GM21619 (cell line): ENCODE measurements at regions not wholly inside any gene's neighbourhood (a gene's known extent, or its start where the extent isn't known, plus 50 kb on each side); places are given as distances from the start of the nearest gene placed in this dataset.

Experiments
- ATAC-seq: cut with Tn5 transposase; IDR thresholded peaks from one replicate; pipeline ENCODE4 v1.9.1; 2021; ENCODE audit not compliant: unreplicated experiment

GRCh38 chr3:102177075-102177755 lies 257.6 kb upstream of the ZPLD1 start:
- ATAC-seq = no peak

DNA sequence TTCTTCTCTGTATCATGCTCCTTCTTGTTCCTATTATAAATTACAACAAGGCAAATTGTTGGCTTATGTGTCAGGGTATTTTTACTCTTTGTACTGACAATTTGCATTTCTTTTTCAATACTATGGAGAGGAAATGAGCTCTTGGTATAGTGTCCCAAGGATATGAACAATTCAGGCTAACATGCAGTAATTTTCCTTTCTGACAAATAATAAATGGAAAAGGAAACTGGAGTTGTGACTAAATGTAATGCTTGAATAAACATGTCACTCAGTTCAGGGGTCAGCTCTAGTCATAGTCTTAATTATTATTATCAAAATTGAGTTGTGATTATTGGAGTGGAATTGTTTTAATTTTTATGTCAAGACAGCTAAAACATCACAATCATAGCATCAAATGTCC lies 256.0 kb upstream of the ZPLD1 start:
- no peak for ATAC-seq

DNA sequence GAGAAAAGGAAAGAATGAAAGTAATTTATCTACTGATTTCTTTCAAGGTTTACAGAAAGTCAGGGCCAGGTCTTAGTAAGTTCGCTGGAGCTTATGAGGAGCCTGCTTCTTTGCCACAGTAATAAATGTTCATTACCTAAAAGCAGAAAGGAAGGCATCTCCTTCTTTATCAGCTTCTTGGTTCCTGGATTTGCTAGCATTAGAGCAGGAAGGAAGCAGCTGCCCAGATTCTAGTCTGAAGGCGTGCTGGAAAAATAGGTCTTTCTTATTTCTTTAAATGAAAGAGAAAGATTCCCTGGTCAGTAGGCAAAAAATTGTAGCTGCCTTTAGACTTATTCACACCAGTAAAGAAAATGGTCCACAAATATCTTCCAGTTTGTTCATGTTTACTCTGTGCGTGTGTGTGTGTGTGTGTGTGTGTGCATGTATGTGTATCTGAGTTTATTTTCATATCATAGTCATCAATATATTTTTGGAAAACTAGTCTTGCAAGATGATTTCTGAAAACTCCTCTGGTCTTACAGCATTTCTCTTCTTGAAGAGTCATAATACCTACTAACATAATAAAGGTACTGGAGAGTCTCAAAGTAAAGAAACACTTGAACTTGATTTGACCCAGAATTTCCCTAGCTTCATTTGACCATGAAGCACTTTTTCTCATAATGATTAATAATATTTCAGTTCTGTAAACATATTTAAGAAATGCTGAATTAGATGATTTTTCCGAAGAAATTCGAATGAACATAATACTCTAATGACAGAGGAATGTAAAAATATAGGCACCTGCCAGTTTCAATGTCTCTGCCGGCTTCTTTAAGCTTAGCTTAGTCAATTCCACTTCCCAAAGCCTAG lies 255.3 kb upstream of the ZPLD1 start:
- no peak for ATAC-seq

DNA sequence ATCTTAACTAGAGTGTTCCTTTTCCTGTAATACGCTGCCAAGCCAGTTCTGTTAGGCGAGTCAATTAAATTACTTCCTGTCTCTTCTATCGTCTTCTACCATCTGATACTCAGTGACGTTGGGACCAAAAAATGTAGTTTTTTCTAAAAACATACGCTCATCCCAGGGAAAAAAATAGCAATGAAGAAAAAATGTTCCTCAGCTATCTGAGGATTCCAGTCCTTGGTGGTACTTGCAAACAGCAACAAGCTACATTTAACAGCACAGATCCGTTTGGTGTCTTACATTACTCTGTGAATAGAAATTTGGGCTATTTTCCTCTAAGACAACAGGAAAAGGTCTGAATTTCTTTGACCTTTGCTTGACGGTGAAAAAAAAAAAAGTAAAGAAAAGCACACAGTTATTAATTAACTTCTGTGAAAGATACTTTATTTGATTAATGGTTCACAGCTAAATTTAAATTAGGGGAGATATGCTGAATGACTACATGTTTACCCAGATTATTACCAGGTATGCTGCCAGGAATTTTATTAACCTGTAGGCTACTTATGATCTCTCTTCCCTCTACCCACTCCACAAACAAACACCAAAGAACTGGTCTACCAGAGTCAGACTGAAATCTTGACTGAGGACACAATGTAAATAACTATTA lies 254.4 kb upstream of the ZPLD1 start:
- ATAC-seq = no peak

GRCh38 chr3:102181175-102181920 lies 253.5 kb upstream of the ZPLD1 start:
- no peak for ATAC-seq

GRCh38 chr3:102182162-102182561 lies 252.7 kb upstream of the ZPLD1 start:
- ATAC-seq = no peak

DNA sequence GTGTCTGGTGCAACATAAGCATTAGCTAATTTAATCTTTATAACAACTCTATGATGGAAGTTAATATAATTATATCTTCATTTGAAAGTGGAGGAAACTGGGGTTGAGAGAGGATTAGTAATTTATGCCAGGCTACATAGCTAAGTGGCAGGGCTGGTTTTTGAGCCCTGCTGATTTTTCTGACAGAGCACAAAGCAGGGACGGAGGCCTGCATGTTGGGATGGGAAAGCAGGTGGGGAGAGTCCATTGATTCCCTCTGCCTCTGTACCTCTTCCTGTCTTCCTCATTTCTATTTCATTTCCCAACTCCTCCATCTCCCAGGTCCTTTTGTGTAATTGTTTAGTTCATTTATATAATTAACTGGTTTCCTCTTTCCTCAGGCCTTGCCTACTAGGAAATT lies 251.6 kb upstream of the ZPLD1 start:
- ATAC-seq = no peak

GRCh38 chr3:102183623-102184022 lies 251.2 kb upstream of the ZPLD1 start:
- no peak for ATAC-seq

- ATAC-seq = no peak
Observed at GRCh38 chr3:102189541-102189940, 245.3 kb upstream of the ZPLD1 start.

GRCh38 chr3:102189956-102190723 lies 244.7 kb upstream of the ZPLD1 start:
- no peak for ATAC-seq

DNA sequence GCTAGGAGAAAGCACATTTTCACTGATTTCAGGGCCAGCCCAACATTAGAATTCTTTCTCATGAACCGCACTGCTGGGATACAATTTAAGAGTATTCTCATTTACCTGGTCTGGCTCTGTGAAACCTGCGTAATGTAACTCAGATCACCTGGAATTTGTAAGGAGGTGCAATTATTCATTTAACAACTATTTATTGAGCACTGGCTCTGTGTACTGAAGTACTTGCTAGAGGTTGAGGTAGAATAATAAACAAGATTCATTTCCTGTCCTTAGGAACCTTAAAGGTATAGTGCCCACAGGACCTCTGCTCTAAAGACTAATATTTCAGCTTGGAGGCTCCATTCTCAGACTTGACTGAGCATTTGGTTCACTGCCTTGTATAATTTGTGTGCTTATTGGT lies 242.2 kb upstream of the ZPLD1 start:
- no peak for ATAC-seq

GRCh38 chr3:102193255-102193654 lies 241.6 kb upstream of the ZPLD1 start:
- no peak for ATAC-seq

- no peak for ATAC-seq
Observed at GRCh38 chr3:102194001-102194400, 240.8 kb upstream of the ZPLD1 start.

DNA sequence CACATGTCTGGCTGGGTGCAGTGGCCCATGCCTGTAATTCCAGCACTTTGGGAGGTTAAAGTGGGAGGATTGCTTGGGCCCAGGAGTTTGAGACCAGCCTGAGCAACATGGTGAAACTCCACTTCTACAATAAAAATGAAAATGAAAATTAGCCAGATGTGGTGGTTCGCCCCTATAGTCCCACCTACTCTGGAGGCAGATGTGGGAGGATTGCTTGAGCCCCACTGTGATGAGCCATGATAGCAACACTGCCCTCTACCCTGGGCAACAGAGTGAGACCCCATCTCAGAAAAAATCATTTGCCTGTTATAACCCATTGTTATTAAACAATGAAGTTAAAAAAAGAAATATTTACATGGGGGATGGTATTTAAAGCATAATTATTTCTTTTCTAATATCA lies 240.1 kb upstream of the ZPLD1 start:
- no peak for ATAC-seq

- no peak for ATAC-seq
Observed at GRCh38 chr3:102195198-102195948, 239.4 kb upstream of the ZPLD1 start.

GRCh38 chr3:102200126-102200525 lies 234.7 kb upstream of the ZPLD1 start:
- no peak for ATAC-seq

- no peak for ATAC-seq
Observed at GRCh38 chr3:102200560-102200959, 234.3 kb upstream of the ZPLD1 start.

- ATAC-seq = no peak
Observed at GRCh38 chr3:102205647-102206046, 229.2 kb upstream of the ZPLD1 start.

DNA sequence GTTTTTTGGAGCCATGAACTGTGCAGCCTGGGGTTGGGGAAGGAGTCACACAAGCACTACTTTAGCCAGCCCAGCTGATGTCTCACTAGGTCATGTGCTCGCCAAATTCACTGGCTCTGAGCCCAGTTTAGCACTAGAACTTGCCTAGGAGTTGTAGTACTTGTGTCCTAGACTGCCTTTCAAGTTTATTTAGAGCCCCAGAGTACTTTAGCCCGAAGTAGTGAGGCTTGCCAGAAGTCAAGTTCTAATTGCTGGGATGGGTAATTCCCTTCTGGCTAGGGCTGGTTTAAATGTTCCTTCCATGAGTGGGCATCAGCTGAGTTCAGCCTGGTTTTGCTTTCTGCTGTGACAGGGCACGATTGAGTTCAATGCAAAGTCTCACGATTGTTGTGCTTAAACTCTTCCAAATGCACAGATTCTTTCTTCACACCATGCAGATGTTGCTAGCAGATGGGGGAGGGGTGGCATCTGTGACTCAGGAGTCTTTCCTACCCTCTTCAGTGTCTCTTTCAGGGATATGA lies 228.2 kb upstream of the ZPLD1 start:
- no peak for ATAC-seq

- ATAC-seq = no peak
Observed at GRCh38 chr3:102207151-102207571, 227.7 kb upstream of the ZPLD1 start.
